ENCODE measurements at regions not wholly inside any gene's neighbourhood (a gene's known extent, or its start where the extent isn't known, plus 50 kb on each side); places are given as distances from the start of the nearest gene placed in this dataset.
"Not testable (repeated sequence)": the region's sequence is repeated elsewhere in the genome, so short reads cannot be mapped to it uniquely, and the experiment has no call there.

- H3K4me2 ChIP-seq (ENCODE audit: low read depth, low read length) = no peak overlapping the region
- no peak for DNase-seq
- H2AFZ ChIP-seq (ENCODE audit: low read length) = no peak overlapping the region
- H3K4me1 ChIP-seq (ENCODE audit: low read length) = no peaks in the 10 kb centered on the region; the same call in 1 of the 2 replicates
- no peaks in the 10 kb centered on the region for H3K79me2 ChIP-seq (ENCODE audit: low read length)
- no peak overlapping the region for H3K27ac ChIP-seq (ENCODE audit: low read length)
- H3K27me3 ChIP-seq (replicated peaks; ENCODE audit: insufficient read depth, low read length) = peaks cover 32% of the 10 kb centered on the region
- H3K36me3 ChIP-seq (replicated peaks; ENCODE audit: insufficient read depth, low read length) = no peaks in the 10 kb centered on the region
- no peaks in the 10 kb centered on the region for H3K9me3 ChIP-seq (replicated peaks; ENCODE audit: insufficient read depth, low read length)
- no peak overlapping the region for H3K9ac ChIP-seq (ENCODE audit: low read length)
- no peak overlapping the region for H3K4me3 ChIP-seq (ENCODE audit: low read length)
- no peak for TF ChIP-seq CTCF (IDR thresholded peaks at IDR 0.05; ENCODE audit: low read length)
- TF ChIP-seq EZH2 (optimal IDR thresholded peaks at IDR 0.05; ENCODE audit: low read depth, low read length) = no peak
- no peak for TF ChIP-seq EZH2phosphoT487 (IDR thresholded peaks at IDR 0.05; ENCODE audit: low read length)
- H3K9me2 ChIP-seq (replicated peaks; ENCODE audit: insufficient read depth, low read length) = no peaks in the 10 kb centered on the region
- H4K20me1 ChIP-seq (ENCODE audit: insufficient read depth, low read length) = no peaks in the 10 kb centered on the region
- no peaks in the 10 kb centered on the region for H3F3A ChIP-seq (ENCODE audit: insufficient read depth, low read length)
Observed at GRCh38 chr11:45390407-45390806, 104.3 kb upstream of the SYT13 start.

GRCh38 chr11:45388472-45388871, 102.3 kb upstream of the SYT13 start:
- Histone ChIP-seq H2AFZ (ENCODE audit: low read length) (no peak overlapping the region), H3F3A (ENCODE audit: insufficient read depth, low read length) (no peaks in the 10 kb centered on the region), H3K36me3 (replicated peaks; ENCODE audit: insufficient read depth, low read length) (no peaks in the 10 kb centered on the region), H3K4me3 (ENCODE audit: low read length) (no peak overlapping the region), H3K4me2 (ENCODE audit: low read depth, low read length) (no peak overlapping the region), H3K9ac (ENCODE audit: low read length) (no peak overlapping the region), H3K79me2 (ENCODE audit: low read length) (no peaks in the 10 kb centered on the region), H3K9me2 (replicated peaks; ENCODE audit: insufficient read depth, low read length) (no peaks in the 10 kb centered on the region), H3K27me3 (replicated peaks; ENCODE audit: insufficient read depth, low read length) (peaks cover 26% of the 10 kb centered on the region; the same call in 1 of the 2 replicates), H3K9me3 (replicated peaks; ENCODE audit: insufficient read depth, low read length) (no peaks in the 10 kb centered on the region), H4K20me1 (ENCODE audit: insufficient read depth, low read length) (no peaks in the 10 kb centered on the region), H3K27ac (ENCODE audit: low read length) (no peak overlapping the region), H3K4me1 (ENCODE audit: low read length) (peaks cover 3% of the 10 kb centered on the region)
- TF ChIP-seq EZH2 (optimal IDR thresholded peaks at IDR 0.05; ENCODE audit: low read depth, low read length) = no peak
- no peak for TF ChIP-seq CTCF (IDR thresholded peaks at IDR 0.05; ENCODE audit: low read length)
- no peak for TF ChIP-seq EZH2phosphoT487 (IDR thresholded peaks at IDR 0.05; ENCODE audit: low read length)
- no peak for DNase-seq

GRCh38 chr11:45387885-45388284, 101.7 kb upstream of the SYT13 start:
- H3F3A ChIP-seq (ENCODE audit: insufficient read depth, low read length); H3K9me2 ChIP-seq (replicated peaks; ENCODE audit: insufficient read depth, low read length); H3K4me2 ChIP-seq (ENCODE audit: low read depth, low read length); H3K4me1 ChIP-seq (ENCODE audit: low read length); H4K20me1 ChIP-seq (ENCODE audit: insufficient read depth, low read length); H2AFZ ChIP-seq (ENCODE audit: low read length); DNase-seq; H3K79me2 ChIP-seq (ENCODE audit: low read length); H3K9ac ChIP-seq (ENCODE audit: low read length); H3K9me3 ChIP-seq (replicated peaks; ENCODE audit: insufficient read depth, low read length); H3K27ac ChIP-seq (ENCODE audit: low read length); H3K36me3 ChIP-seq (replicated peaks; ENCODE audit: insufficient read depth, low read length); H3K4me3 ChIP-seq (ENCODE audit: low read length): not testable (repeated sequence)
- H3K27me3 ChIP-seq (replicated peaks; ENCODE audit: insufficient read depth, low read length) = peaks cover 30% of the 10 kb centered on the region; the same call in 1 of the 2 replicates

- no peaks in the 10 kb centered on the region for H4K20me1 ChIP-seq (ENCODE audit: insufficient read depth, low read length)
- H3F3A ChIP-seq (ENCODE audit: insufficient read depth, low read length) = no peaks in the 10 kb centered on the region
- H3K9ac ChIP-seq (ENCODE audit: low read length) = no peak overlapping the region
- H3K27me3 ChIP-seq (replicated peaks; ENCODE audit: insufficient read depth, low read length) = peaks cover 32% of the 10 kb centered on the region
- H3K9me2 ChIP-seq (replicated peaks; ENCODE audit: insufficient read depth, low read length) = no peaks in the 10 kb centered on the region
- H3K79me2 ChIP-seq (ENCODE audit: low read length) = no peaks in the 10 kb centered on the region
- no peaks in the 10 kb centered on the region for H3K36me3 ChIP-seq (replicated peaks; ENCODE audit: insufficient read depth, low read length)
- peaks cover 8% of the 10 kb centered on the region for H3K4me1 ChIP-seq (ENCODE audit: low read length)
- H3K4me2 ChIP-seq (ENCODE audit: low read depth, low read length) = no peak overlapping the region
- no peak for DNase-seq
- no peak overlapping the region for H3K4me3 ChIP-seq (ENCODE audit: low read length)
- no peak overlapping the region for H2AFZ ChIP-seq (ENCODE audit: low read length)
- H3K27ac ChIP-seq (ENCODE audit: low read length) = no peak overlapping the region
- no peak for TF ChIP-seq EZH2 (optimal IDR thresholded peaks at IDR 0.05; ENCODE audit: low read depth, low read length)
- no peak for TF ChIP-seq CTCF (IDR thresholded peaks at IDR 0.05; ENCODE audit: low read length)
- TF ChIP-seq EZH2phosphoT487 (IDR thresholded peaks at IDR 0.05; ENCODE audit: low read length) = no peak
- no peaks in the 10 kb centered on the region for H3K9me3 ChIP-seq (replicated peaks; ENCODE audit: insufficient read depth, low read length)
Observed at GRCh38 chr11:45386972-45387371, 100.8 kb upstream of the SYT13 start.

Measured in MM.1S (cell line).